Upper lobe of left lung (tissue), 4 donors: ENCODE measurements at regions not wholly inside any gene's neighbourhood (a gene's known extent, or its start where the extent isn't known, plus 50 kb on each side); places are given as distances from the start of the nearest gene placed in this dataset.

Source experiments
- CTCF ChIP-seq, 6 experiments: fragments of 450-650 bp in 4 of 6; fragments of 200-600 bp in 2 of 6; sonication (generic) in 2 of 6; IDR thresholded peaks; one replicate each; pipeline ENCODE4 v1.5.1; 2016 to 2019; ENCODE audit warnings: antibody characterized with exemption in 6 of 6
- POLR2A ChIP-seq, 4 donors: fragments of 450-650 bp; IDR thresholded peaks; one replicate each; pipeline ENCODE4 v1.5.1; 2016 to 2017; ENCODE audit warnings: antibody characterized with exemption in 4 of 4, mild to moderate bottlenecking in 2 of 4

- TF ChIP-seq CTCF (IDR thresholded peaks at IDR 0.05): no peak
- no peak for TF ChIP-seq POLR2A (IDR thresholded peaks at IDR 0.05)
Observed at GRCh38 chr9:27717991-27718390, 144.7 kb upstream of the C9orf72 start.
